ENCODE measurements at regions not wholly inside any gene's neighbourhood (a gene's known extent, or its start where the extent isn't known, plus 50 kb on each side); places are given as distances from the start of the nearest gene placed in this dataset.

- DNase-seq = no peak
Observed at GRCh38 chr1:98104289-98104688, 183.5 kb upstream of the DPYD start.

- DNase-seq = no peak
Observed at GRCh38 chr1:98103617-98104285, 182.9 kb upstream of the DPYD start.

GRCh38 chr1:98102345-98103030 is 181.7 kb upstream of the DPYD start:
- DNase-seq = no peak

- no peak for DNase-seq
Observed at GRCh38 chr1:98101364-98101763, 180.5 kb upstream of the DPYD start.

GRCh38 chr1:98099501-98099900 is 178.7 kb upstream of the DPYD start:
- no peak for DNase-seq

GRCh38 chr1:98098473-98098872 is 177.6 kb upstream of the DPYD start:
- DNase-seq = no peak

- no peak for DNase-seq
Observed at GRCh38 chr1:98090351-98090750, 169.5 kb upstream of the DPYD start.

- DNase-seq = no peak
Observed at GRCh38 chr1:98088381-98088780, 167.5 kb upstream of the DPYD start.

- no peak for DNase-seq
Observed at GRCh38 chr1:98086796-98087441, 166.1 kb upstream of the DPYD start.

GRCh38 chr1:98086156-98086555 is 165.3 kb upstream of the DPYD start:
- no peak for DNase-seq

- DNase-seq = no peak
Observed at GRCh38 chr1:98084188-98084587, 163.4 kb upstream of the DPYD start.

GRCh38 chr1:98081944-98082343 is 161.1 kb upstream of the DPYD start:
- DNase-seq = no peak

GRCh38 chr1:98078596-98078995 is 157.8 kb upstream of the DPYD start:
- DNase-seq = no peak

GRCh38 chr1:98077691-98078090 is 156.9 kb upstream of the DPYD start:
- DNase-seq = no peak

GRCh38 chr1:98075626-98076025 is 154.8 kb upstream of the DPYD start:
- DNase-seq = no peak

GRCh38 chr1:98073823-98074222 is 153.0 kb upstream of the DPYD start:
- DNase-seq = no peak

- DNase-seq = no peak
Observed at GRCh38 chr1:98073106-98073505, 152.3 kb upstream of the DPYD start.

- DNase-seq = no peak
Observed at GRCh38 chr1:98072047-98072446, 151.2 kb upstream of the DPYD start.

GRCh38 chr1:98068016-98068415 is 147.2 kb upstream of the DPYD start:
- no peak for DNase-seq

GRCh38 chr1:98066911-98067310 is 146.1 kb upstream of the DPYD start:
- DNase-seq = no peak

GRCh38 chr1:98059620-98060019 is 138.8 kb upstream of the DPYD start:
- DNase-seq = no peak

- no peak for DNase-seq
Observed at GRCh38 chr1:98058676-98059075, 137.8 kb upstream of the DPYD start.

- DNase-seq = no peak
Observed at GRCh38 chr1:98057236-98057910, 136.5 kb upstream of the DPYD start.

- no peak for DNase-seq
Observed at GRCh38 chr1:98056781-98057180, 135.9 kb upstream of the DPYD start.
